Neural cell (in vitro differentiated cells): ENCODE measurements at regions not wholly inside any gene's neighbourhood (a gene's known extent, or its start where the extent isn't known, plus 50 kb on each side); places are given as distances from the start of the nearest gene placed in this dataset.

Experiments used
- H2AFZ ChIP-seq: fragments of 200-600, 300-800 bp; sonication (generic), shearing (Covaris generic); 2 replicates; pipeline ENCODE4 v1.6.0; 2014; ENCODE audit warnings: low read depth, mild to moderate bottlenecking, antibody characterized with exemption, low read length, moderate library complexity
- H3F3A ChIP-seq: fragments of 200-600 bp; shearing (Covaris generic); 2 replicates; pipeline ENCODE4 v1.6.1; 2016; ENCODE audit warnings: mild to moderate bottlenecking, moderate library complexity, mixed read lengths, antibody characterized with exemption, low read length; ENCODE audit not compliant: insufficient read depth, poor library complexity, severe bottlenecking
- H3K27ac ChIP-seq: fragments of 200-600, 300-800 bp; sonication (generic), shearing (Covaris generic); 2 replicates; pipeline ENCODE4 v1.5.1; 2014; ENCODE audit warnings: mild to moderate bottlenecking, low read length, moderate library complexity
- H3K27me3 ChIP-seq: fragments of 300-800, 200-600 bp; sonication (generic), shearing (Covaris generic); 2 replicates; pipeline ENCODE4 v1.6.0; 2014; ENCODE audit warnings: mild to moderate bottlenecking, low read depth, low read length, moderate library complexity; ENCODE audit not compliant: insufficient read depth
- H3K36me3 ChIP-seq: fragments of 300-800, 200-600 bp; sonication (generic), shearing (Covaris generic); 2 replicates; pipeline ENCODE4 v1.5.1; 2014; ENCODE audit warnings: mild to moderate bottlenecking, antibody characterized with exemption, low read length, moderate library complexity; ENCODE audit not compliant: insufficient read depth
- H3K4me2 ChIP-seq: fragments of 300-800, 200-600 bp; sonication (generic), shearing (Covaris generic); 2 replicates; pipeline ENCODE4 v1.6.0; 2014; ENCODE audit warnings: mild to moderate bottlenecking, low read length
- H3K4me3 ChIP-seq: fragments of 300-800, 200-600 bp; sonication (generic), shearing (Covaris generic); 2 replicates; pipeline ENCODE4 v1.5.1; 2014; ENCODE audit warnings: mild to moderate bottlenecking, low read length, moderate library complexity
- H3K79me2 ChIP-seq: fragments of 200-600 bp; shearing (Covaris generic); replicated peaks from 2 replicates; pipeline ENCODE4 v1.6.0; 2014; ENCODE audit warnings: mild to moderate bottlenecking, low read length, moderate library complexity; ENCODE audit not compliant: insufficient read depth
- H3K9ac ChIP-seq: fragments of 300-800, 200-600 bp; sonication (generic), shearing (Covaris generic); 2 replicates; pipeline ENCODE4 v1.6.1; 2016; ENCODE audit warnings: mild to moderate bottlenecking, low read length, mixed read lengths
- H3K9me2 ChIP-seq: fragments of 200-600 bp; shearing (Covaris generic); 2 replicates; pipeline ENCODE4 v1.6.1; 2016; ENCODE audit warnings: mild to moderate bottlenecking, low read length, mixed read lengths; ENCODE audit not compliant: insufficient read depth
- H3K9me3 ChIP-seq: fragments of 200-600, 300-800 bp; sonication (generic), shearing (Covaris generic); 2 replicates; pipeline ENCODE4 v1.6.1; 2016; ENCODE audit warnings: mild to moderate bottlenecking, mixed run types, low read length, moderate library complexity, mixed read lengths
- H4K20me1 ChIP-seq: fragments of 200-600 bp; shearing (Covaris generic); 2 replicates; pipeline ENCODE4 v1.6.1; 2016; ENCODE audit warnings: mild to moderate bottlenecking, mixed run types; ENCODE audit not compliant: insufficient read depth
- EP300 ChIP-seq: fragments of 450-650 bp; conservative IDR thresholded peaks from 2 replicates; pipeline ENCODE4 v1.6.1; 2014; ENCODE audit warnings: antibody characterized with exemption, mild to moderate bottlenecking, moderate library complexity; ENCODE audit not compliant: poor library complexity, severe bottlenecking
- EZH2 ChIP-seq: fragments of 200-600, 300-800 bp; shearing (Covaris generic), sonication (generic); IDR thresholded peaks from 2 replicates; pipeline ENCODE4 v1.6.1; 2014; ENCODE audit warnings: antibody characterized with exemption, low read length, borderline replicate concordance, mild to moderate bottlenecking; ENCODE audit not compliant: insufficient read depth, poor library complexity, severe bottlenecking
- MXI1 ChIP-seq: fragments of 450-650 bp; conservative IDR thresholded peaks from 2 replicates; pipeline ENCODE4 v1.6.1; 2014; ENCODE audit warnings: antibody characterized with exemption, mild to moderate bottlenecking; ENCODE audit not compliant: poor library complexity, severe bottlenecking
- POLR2AphosphoS5 ChIP-seq: IDR thresholded peaks from 2 replicates; pipeline ENCODE4 v1.6.1; 2012
- RAD21 ChIP-seq: fragments of 450-650 bp; conservative IDR thresholded peaks from 2 replicates; pipeline ENCODE4 v1.6.1; 2014; ENCODE audit warnings: antibody characterized with exemption, mild to moderate bottlenecking, moderate library complexity
- SMC3 ChIP-seq: fragments of 450-650 bp; conservative IDR thresholded peaks from 2 replicates; pipeline ENCODE4 v1.6.1; 2014; ENCODE audit warnings: antibody characterized with exemption, mild to moderate bottlenecking, moderate library complexity; ENCODE audit not compliant: poor library complexity
- TAF1 ChIP-seq: IDR thresholded peaks from 2 replicates; pipeline ENCODE4 v1.6.1; 2012; ENCODE audit warnings: low read depth
- TF ChIP-seq, protein P1 (sequence below): IDR thresholded peaks from 2 replicates; pipeline ENCODE4 v1.6.1; 2012; ENCODE audit warnings: borderline replicate concordance
- TF ChIP-seq, protein P2 (sequence below): fragments of 450-650 bp; IDR thresholded peaks from 2 replicates; pipeline ENCODE4 v1.5.1; 2014; ENCODE audit warnings: antibody characterized with exemption, mild to moderate bottlenecking, moderate library complexity; ENCODE audit not compliant: poor library complexity, severe bottlenecking

- H3K9ac ChIP-seq: no peak overlapping the region
- TF ChIP-seq, protein P1, sequence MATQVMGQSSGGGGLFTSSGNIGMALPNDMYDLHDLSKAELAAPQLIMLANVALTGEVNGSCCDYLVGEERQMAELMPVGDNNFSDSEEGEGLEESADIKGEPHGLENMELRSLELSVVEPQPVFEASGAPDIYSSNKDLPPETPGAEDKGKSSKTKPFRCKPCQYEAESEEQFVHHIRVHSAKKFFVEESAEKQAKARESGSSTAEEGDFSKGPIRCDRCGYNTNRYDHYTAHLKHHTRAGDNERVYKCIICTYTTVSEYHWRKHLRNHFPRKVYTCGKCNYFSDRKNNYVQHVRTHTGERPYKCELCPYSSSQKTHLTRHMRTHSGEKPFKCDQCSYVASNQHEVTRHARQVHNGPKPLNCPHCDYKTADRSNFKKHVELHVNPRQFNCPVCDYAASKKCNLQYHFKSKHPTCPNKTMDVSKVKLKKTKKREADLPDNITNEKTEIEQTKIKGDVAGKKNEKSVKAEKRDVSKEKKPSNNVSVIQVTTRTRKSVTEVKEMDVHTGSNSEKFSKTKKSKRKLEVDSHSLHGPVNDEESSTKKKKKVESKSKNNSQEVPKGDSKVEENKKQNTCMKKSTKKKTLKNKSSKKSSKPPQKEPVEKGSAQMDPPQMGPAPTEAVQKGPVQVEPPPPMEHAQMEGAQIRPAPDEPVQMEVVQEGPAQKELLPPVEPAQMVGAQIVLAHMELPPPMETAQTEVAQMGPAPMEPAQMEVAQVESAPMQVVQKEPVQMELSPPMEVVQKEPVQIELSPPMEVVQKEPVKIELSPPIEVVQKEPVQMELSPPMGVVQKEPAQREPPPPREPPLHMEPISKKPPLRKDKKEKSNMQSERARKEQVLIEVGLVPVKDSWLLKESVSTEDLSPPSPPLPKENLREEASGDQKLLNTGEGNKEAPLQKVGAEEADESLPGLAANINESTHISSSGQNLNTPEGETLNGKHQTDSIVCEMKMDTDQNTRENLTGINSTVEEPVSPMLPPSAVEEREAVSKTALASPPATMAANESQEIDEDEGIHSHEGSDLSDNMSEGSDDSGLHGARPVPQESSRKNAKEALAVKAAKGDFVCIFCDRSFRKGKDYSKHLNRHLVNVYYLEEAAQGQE: no peak
- TF ChIP-seq EZH2 (no peak), TAF1 (no peak), RAD21 (no peak), EP300 (no peak), MXI1 (no peak), SMC3 (no peak), POLR2AphosphoS5 (no peak)
- TF ChIP-seq, protein P2, sequence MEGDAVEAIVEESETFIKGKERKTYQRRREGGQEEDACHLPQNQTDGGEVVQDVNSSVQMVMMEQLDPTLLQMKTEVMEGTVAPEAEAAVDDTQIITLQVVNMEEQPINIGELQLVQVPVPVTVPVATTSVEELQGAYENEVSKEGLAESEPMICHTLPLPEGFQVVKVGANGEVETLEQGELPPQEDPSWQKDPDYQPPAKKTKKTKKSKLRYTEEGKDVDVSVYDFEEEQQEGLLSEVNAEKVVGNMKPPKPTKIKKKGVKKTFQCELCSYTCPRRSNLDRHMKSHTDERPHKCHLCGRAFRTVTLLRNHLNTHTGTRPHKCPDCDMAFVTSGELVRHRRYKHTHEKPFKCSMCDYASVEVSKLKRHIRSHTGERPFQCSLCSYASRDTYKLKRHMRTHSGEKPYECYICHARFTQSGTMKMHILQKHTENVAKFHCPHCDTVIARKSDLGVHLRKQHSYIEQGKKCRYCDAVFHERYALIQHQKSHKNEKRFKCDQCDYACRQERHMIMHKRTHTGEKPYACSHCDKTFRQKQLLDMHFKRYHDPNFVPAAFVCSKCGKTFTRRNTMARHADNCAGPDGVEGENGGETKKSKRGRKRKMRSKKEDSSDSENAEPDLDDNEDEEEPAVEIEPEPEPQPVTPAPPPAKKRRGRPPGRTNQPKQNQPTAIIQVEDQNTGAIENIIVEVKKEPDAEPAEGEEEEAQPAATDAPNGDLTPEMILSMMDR: no peak
- no peak overlapping the region for H2AFZ ChIP-seq
- no peak overlapping the region for H3K27ac ChIP-seq
- no peaks in the 10 kb centered on the region for H3K79me2 ChIP-seq
- no peaks in the 10 kb centered on the region for H3K27me3 ChIP-seq
- no peaks in the 10 kb centered on the region for H3F3A ChIP-seq
- H3K9me2 ChIP-seq: no peaks in the 10 kb centered on the region
- H3K36me3 ChIP-seq: no peaks in the 10 kb centered on the region
- no peaks in the 10 kb centered on the region for H4K20me1 ChIP-seq
- H3K4me2 ChIP-seq: no peak overlapping the region
- peaks cover 6% of the 10 kb centered on the region for H3K9me3 ChIP-seq
- no peak overlapping the region for H3K4me3 ChIP-seq
These were observed 260.3 kb upstream of the TNC start for GRCh38 chr9:115378241-115378640.

DNA sequence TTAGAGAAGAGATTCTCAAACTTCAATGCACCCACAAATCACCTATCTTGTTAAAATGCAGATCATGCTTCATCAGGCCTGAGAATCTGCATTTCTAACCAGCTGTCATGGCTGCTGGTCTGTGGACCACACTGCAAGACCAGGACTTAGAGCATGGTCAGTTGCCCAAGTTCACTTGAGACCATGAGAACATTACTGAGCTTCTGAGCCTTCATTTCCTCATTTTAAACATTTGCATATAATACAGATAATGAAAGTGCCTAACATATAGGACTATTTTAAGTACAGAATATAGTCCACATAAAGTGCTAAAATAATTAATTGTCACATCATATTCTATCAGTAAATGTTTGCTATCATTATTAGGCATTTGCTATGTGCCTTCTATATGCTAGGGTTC, 260.8 kb upstream of the TNC start:
- TF ChIP-seq TAF1 (no peak), SMC3 (no peak), EZH2 (no peak), POLR2AphosphoS5 (no peak), EP300 (no peak), RAD21 (no peak), MXI1 (no peak)
- TF ChIP-seq, protein P2: no peak
- TF ChIP-seq, protein P1: no peak
- H3K9me3 ChIP-seq: peaks cover 6% of the 10 kb centered on the region

More for the DNA sequence above, 260.8 kb upstream of the TNC start:
- H3K4me2 ChIP-seq: no peak overlapping the region
- no peaks in the 10 kb centered on the region for H4K20me1 ChIP-seq
- H3F3A ChIP-seq: no peaks in the 10 kb centered on the region
- no peaks in the 10 kb centered on the region for H3K36me3 ChIP-seq
- no peak overlapping the region for H3K27ac ChIP-seq
- H2AFZ ChIP-seq: no peak overlapping the region
- no peaks in the 10 kb centered on the region for H3K79me2 ChIP-seq
- no peaks in the 10 kb centered on the region for H3K27me3 ChIP-seq
- no peak overlapping the region for H3K9ac ChIP-seq
- no peaks in the 10 kb centered on the region for H3K9me2 ChIP-seq
- no peak overlapping the region for H3K4me3 ChIP-seq
